ENCODE measurements at regions not wholly inside any gene's neighbourhood (a gene's known extent, or its start where the extent isn't known, plus 50 kb on each side); places are given as distances from the start of the nearest gene placed in this dataset.
A peak's percentile ranks its signal among the peaks of the same experiment; 100 is the strongest.
"Not testable (repeated sequence)": the region's sequence is repeated elsewhere in the genome, so short reads cannot be mapped to it uniquely, and the experiment has no call there.

DNA sequence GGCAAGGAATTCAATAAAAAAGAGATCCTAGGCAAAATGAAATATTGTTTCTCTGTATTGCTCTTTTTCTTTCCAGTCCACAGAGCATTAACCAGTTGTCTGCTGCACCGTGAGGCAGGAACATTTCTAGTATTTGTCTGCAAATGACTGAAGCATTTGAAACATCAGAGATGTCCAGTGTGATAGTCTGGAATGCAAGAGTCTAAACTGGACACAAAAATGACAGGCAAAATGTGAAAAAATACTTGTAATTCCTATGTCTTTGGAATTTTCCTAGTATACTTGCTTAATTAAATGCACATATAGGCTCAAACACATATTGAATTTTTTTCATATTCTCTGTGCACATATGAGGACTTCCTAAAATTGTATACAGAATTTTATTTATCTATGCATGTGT, 120.5 kb upstream of the SPATS2L start:
- Histone ChIP-seq H3K27me3 (ENCODE audit: low read depth) (no peaks in the 10 kb centered on the region), H3K4me1 (peaks cover 5% of the 10 kb centered on the region), H3K9me3 (no peaks in the 10 kb centered on the region), H3K4me3 (no peak overlapping the region), H3K36me3 (replicated peaks) (no peaks in the 10 kb centered on the region)
- in situ Hi-C loops (cut with MboI; ENCODE audit: low sequenced_read_pairs), result no loop called here
- no peak for DNase-seq (ENCODE audit: low spot score in 2 of 2)

DNA sequence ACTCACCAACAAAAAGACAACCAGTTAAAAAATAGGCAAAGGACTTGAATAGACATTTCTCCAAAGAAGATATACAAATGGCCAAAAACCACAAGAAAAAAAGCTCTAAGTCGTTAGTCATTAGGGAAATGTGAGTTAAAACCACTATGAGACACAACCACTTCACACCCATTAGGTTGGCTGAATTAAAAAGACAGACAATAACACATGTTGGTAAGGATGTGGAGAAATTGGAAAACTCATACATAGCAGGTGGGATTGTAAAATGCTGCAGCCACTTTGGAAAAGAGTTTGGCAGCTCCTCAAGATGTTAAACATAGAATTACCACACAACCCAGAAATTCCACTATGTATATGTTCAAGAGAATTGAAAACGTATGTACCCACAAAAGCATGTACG, 117.6 kb upstream of the SPATS2L start:
- no peaks in the 10 kb centered on the region for H3K27me3 ChIP-seq (ENCODE audit: low read depth)
- in situ Hi-C loops (cut with MboI; ENCODE audit: low sequenced_read_pairs), result no loop called here
- DNase-seq (ENCODE audit: low spot score in 2 of 2), result no peak
- peaks cover 13% of the 10 kb centered on the region for H3K4me1 ChIP-seq
- H3K4me3 ChIP-seq, result no peak overlapping the region
- H3K9me3 ChIP-seq, result no peaks in the 10 kb centered on the region
- no peaks in the 10 kb centered on the region for H3K36me3 ChIP-seq (replicated peaks)

DNA sequence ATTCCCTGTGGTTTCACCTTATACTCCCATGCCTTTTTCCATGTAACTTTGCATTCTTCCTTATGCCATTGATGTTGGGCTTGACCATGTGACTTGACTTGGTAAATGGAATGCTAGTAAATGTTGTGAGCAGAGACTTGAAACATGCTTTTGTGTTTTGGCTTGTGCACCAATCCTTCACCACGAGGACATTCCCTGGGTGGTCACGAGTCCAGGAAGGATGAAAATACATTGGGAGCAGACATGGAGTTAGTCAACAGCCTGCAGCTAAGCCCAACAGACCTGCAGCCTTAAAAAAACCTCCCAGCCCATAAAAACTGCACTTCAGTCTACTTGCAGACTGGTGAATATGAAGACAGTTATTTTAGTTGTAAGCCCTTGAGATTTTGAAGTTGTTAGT, 116.5 kb upstream of the SPATS2L start:
- Histone ChIP-seq H3K4me1 (peaks cover 21% of the 10 kb centered on the region), H3K36me3 (replicated peaks) (no peaks in the 10 kb centered on the region), H3K4me3 (no peak overlapping the region), H3K27me3 (ENCODE audit: low read depth) (no peaks in the 10 kb centered on the region), H3K9me3 (no peaks in the 10 kb centered on the region)
- DNase-seq (ENCODE audit: low spot score in 2 of 2), result no peak
- in situ Hi-C loops (cut with MboI; ENCODE audit: low sequenced_read_pairs), result no loop called here

DNA sequence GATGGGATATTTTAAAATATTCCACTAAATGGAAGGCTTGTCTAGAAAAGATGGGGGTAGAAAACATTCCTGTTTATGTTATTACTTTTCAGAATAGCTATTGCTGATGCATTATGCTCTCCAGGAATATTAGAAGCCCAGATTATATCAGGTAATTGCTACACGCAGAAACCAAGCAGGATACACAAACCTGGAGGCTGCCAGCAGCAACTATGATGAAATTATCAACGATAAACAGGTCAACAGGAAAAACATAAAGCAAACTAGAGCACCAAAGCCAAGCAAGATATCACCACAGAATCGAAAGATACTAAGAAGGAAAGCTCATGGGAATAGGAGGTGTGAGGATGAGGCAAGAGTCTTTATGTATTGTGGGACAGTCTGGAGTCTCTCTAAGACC, 113.2 kb upstream of the SPATS2L start:
- DNase-seq (ENCODE audit: low spot score in 2 of 2), result no peak
- Histone ChIP-seq H3K27me3 (ENCODE audit: low read depth) (no peaks in the 10 kb centered on the region), H3K4me3 (no peak overlapping the region), H3K36me3 (replicated peaks) (no peaks in the 10 kb centered on the region), H3K9me3 (no peaks in the 10 kb centered on the region), H3K4me1 (peaks cover 16% of the 10 kb centered on the region)
- in situ Hi-C loops (cut with MboI; ENCODE audit: low sequenced_read_pairs), result no loop called here

DNA sequence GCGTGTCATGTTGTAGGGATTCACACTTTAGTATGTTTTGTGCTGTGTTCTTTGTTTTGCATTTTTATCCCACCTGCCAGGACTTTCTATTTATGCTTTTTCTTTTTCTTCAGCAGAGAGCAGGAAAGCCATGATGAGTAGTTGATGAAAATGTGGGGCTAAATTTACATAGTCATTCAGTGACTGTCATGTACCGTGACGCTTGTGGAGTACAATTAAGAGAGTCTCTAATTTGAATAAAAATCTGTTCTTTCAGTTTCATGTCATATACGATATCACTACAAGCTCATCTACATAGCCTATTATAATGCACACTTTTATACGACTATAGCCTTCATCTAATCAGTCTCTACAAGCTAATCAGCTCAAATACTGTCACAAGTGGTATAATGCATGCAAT, 112.7 kb upstream of the SPATS2L start:
- no peaks in the 10 kb centered on the region for H3K27me3 ChIP-seq (ENCODE audit: low read depth)
- H3K4me3 ChIP-seq, result no peak overlapping the region
- DNase-seq (ENCODE audit: low spot score in 2 of 2), result peak in 1 of 2 experiments; percentile 40
- H3K36me3 ChIP-seq (replicated peaks), result no peaks in the 10 kb centered on the region
- in situ Hi-C loops (cut with MboI; ENCODE audit: low sequenced_read_pairs), result no loop called here
- H3K4me1 ChIP-seq, result peaks cover 16% of the 10 kb centered on the region
- H3K9me3 ChIP-seq, result no peaks in the 10 kb centered on the region

DNA sequence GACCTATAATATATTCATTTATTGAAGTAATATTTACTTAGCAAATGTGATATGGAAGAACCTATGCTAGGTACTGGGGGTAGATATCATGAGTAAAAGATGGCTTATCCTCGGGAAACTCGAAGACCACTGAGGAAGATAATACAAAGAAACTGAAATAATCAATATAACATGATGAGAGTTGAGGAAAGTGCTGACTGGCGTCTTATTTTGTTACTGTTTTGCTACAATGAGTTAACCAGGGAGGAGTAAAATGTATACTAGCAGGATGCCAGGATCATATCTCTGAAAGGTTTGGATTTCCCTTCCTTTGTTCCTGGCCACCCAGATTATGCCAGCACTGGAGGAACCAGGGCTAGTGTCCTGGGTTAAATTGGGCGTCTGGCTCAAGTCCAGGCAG, 111.7 kb upstream of the SPATS2L start:
- peaks cover 16% of the 10 kb centered on the region for H3K4me1 ChIP-seq
- no peak overlapping the region for H3K4me3 ChIP-seq
- in situ Hi-C loops (cut with MboI; ENCODE audit: low sequenced_read_pairs), result no loop called here
- no peaks in the 10 kb centered on the region for H3K36me3 ChIP-seq (replicated peaks)
- no peak for DNase-seq (ENCODE audit: low spot score in 2 of 2)
- no peaks in the 10 kb centered on the region for H3K27me3 ChIP-seq (ENCODE audit: low read depth)
- no peaks in the 10 kb centered on the region for H3K9me3 ChIP-seq

DNA sequence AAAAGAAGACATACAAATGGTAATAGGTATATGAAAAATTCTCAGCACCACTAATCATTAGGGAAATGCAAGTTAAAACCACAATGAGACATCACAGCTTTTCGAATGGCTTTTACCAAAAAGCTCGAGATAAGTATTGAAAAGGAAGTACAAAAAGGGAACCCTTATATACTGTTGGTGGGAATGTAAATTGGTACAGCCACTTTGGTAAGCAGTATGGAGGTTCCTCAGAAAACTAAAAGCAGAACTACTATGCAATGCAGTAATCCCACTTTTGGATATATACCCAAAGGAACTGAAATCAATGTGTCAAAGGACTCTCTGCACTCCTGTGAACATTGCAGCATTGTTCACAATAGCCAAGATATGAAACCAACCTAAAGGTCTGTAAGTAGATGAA, 107.5 kb upstream of the SPATS2L start:
- no peaks in the 10 kb centered on the region for H3K36me3 ChIP-seq (replicated peaks)
- no peak overlapping the region for H3K4me3 ChIP-seq
- peaks cover 7% of the 10 kb centered on the region for H3K4me1 ChIP-seq
- H3K9me3 ChIP-seq, result no peaks in the 10 kb centered on the region
- H3K27me3 ChIP-seq (ENCODE audit: low read depth), result no peaks in the 10 kb centered on the region
- in situ Hi-C loops (cut with MboI; ENCODE audit: low sequenced_read_pairs), result no loop called here
- no peak for DNase-seq (ENCODE audit: low spot score in 2 of 2)

DNA sequence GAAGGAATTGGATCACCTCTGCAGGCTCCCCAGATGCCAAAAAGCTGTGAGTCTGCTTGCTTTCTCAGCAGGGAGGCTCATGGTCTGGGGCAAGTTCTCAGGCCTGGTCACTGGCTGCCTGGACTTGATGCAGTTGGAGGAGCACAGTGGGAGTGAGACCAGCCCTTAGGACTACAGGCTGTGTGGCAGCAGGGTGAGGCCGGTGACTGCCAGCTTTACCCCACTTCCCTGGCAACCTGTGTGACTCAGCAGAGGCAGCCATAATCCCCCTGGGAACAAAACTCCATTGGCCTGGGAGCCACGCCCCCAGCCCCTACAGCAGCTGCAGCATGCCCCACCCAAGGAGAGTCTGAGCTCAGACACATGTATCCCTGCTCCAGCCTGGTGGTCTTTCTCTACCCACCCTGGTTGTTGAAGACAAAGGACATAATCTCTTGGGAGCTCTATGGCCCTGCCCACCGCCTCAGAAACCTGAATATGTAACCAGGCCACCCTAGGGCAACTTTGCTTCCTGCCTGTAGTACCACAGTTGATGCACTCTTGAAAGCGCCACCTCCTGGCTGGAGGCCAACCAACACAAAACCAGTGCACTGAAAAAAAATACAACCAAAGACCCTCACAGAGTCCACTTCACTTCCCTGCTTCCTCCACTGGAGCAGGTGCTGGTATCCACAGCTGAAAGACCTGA, 106.8 kb upstream of the SPATS2L start:
- Histone ChIP-seq H3K4me1 (no peaks in the 10 kb centered on the region), H3K4me3 (no peak overlapping the region), H3K27me3 (ENCODE audit: low read depth) (no peaks in the 10 kb centered on the region), H3K36me3 (replicated peaks) (no peaks in the 10 kb centered on the region), H3K9me3 (no peaks in the 10 kb centered on the region)
- DNase-seq (ENCODE audit: low spot score in 2 of 2), result peak in 1 of 2 experiments; percentile 41
- in situ Hi-C loops (cut with MboI; ENCODE audit: low sequenced_read_pairs), result no loop called here

DNA sequence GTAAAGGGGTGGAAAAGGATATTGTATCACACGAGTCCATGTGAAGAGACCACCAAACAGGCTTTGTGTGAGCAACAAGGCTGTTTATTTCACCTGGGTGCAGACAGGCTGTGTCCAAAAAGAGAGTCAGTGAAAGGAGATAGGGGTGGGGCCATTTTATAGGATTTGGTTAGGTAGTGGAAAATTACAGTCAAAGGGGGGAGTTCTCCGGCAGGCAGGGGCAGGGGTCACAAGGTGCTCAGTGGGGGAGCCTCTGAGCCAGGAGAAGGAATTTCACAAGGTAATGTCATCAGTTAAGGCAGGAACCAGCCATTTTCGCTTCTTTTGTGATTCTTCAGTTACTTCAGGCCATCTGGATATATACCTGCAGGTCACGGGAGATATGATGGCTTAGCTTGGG, 104.7 kb upstream of the SPATS2L start:
- DNase-seq (ENCODE audit: low spot score in 2 of 2); H3K4me1 ChIP-seq; H3K36me3 ChIP-seq (replicated peaks); H3K4me3 ChIP-seq; H3K9me3 ChIP-seq; in situ Hi-C loops (cut with MboI; ENCODE audit: low sequenced_read_pairs); H3K27me3 ChIP-seq (ENCODE audit: low read depth): not testable (repeated sequence)

DNA sequence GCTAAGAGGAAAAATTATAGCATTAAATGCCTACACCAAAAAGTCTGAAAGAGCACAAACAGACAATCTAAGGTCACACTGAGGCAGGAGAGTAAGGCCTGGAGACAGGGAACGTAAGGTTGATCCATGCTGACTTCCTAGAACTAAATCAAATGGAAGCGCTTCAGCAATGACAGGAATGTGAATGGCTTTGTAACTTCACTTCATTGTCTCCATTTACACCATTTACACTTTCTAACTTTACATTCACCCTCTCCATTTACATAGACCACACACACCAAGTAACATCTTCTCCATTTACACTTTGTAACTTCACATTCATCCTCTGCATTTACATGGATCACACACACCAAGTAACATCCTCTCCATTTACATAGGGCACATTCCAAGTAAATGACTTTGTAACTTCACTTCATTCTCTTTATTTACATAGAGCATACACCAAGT, 103.1 kb upstream of the SPATS2L start:
- Histone ChIP-seq H3K36me3 (replicated peaks) (no peaks in the 10 kb centered on the region), H3K4me1 (no peaks in the 10 kb centered on the region), H3K9me3 (no peaks in the 10 kb centered on the region), H3K27me3 (ENCODE audit: low read depth) (no peaks in the 10 kb centered on the region), H3K4me3 (no peak overlapping the region)
- no peak for DNase-seq (ENCODE audit: low spot score in 2 of 2)
- in situ Hi-C loops (cut with MboI; ENCODE audit: low sequenced_read_pairs), result no loop called here

DNA sequence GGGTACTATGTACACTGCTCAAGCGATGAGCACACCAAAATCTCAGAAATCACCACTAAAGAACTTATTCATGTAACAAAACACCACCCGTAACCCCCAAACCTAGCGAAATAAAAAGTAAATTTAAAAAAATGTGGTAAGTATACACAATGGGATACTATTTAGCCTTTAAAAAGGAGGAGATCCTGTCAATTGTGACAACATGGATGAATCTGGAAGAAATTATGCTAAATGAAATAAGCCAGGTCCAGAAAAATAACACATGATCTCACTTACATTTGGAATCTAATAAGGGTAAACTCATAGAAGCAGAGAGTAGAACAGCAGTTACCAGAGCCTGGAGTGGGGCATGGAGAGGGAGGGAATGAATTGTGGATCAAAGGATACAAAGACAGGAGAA, 98.5 kb upstream of the SPATS2L start:
- no peak for DNase-seq (ENCODE audit: low spot score in 2 of 2)
- no peak overlapping the region for H3K4me3 ChIP-seq
- no peaks in the 10 kb centered on the region for H3K36me3 ChIP-seq (replicated peaks)
- H3K27me3 ChIP-seq (ENCODE audit: low read depth), result peaks cover 13% of the 10 kb centered on the region
- H3K4me1 ChIP-seq, result no peaks in the 10 kb centered on the region
- no peaks in the 10 kb centered on the region for H3K9me3 ChIP-seq
- in situ Hi-C loops (cut with MboI; ENCODE audit: low sequenced_read_pairs), result no loop called here

DNA sequence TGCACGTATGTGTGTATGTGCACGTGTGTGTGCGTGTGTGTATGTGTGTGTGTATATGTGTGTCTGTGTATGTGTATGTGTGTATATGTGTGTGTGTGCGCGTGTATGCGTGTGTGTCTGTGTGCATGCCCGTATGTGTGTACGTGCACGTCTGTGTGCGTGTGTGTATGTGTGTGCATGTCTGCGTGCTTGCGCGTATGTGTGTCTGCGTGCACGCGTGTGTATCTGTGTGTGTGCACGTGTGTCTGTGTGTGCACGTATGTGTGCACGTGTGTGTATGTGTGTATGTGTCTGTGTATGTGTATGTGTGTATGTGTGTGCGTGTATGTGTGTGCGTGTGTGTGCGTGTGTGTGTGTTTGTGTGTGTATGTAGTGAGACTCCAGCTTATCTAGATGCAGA, 97.5 kb upstream of the SPATS2L start:
- DNase-seq (ENCODE audit: low spot score in 2 of 2), result no peak
- Histone ChIP-seq H3K9me3 (no peaks in the 10 kb centered on the region), H3K36me3 (replicated peaks) (no peaks in the 10 kb centered on the region), H3K27me3 (ENCODE audit: low read depth) (peaks cover 15% of the 10 kb centered on the region), H3K4me1 (no peaks in the 10 kb centered on the region), H3K4me3 (no peak overlapping the region)
- in situ Hi-C loops (cut with MboI; ENCODE audit: low sequenced_read_pairs), result no loop called here

DNA sequence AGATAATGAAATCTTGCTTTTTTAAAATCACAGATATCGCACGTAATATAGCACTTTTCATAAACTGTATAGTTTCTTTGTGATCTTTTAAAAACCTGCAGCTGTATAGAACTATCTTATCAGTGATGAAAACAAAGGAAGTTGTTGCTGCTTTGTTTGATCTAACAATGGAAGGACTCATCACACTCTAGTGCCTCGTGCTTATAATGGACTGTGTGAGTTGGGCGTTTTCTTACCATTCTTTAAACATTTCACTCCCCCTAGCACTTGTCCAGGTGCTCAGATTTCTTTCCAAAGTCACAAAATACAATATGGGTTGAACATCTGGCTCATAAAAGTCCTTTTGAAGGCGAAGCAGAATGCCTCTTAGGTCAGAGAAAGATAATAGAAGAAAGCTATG, 94.8 kb upstream of the SPATS2L start:
- H3K36me3 ChIP-seq (replicated peaks), result no peaks in the 10 kb centered on the region
- no peaks in the 10 kb centered on the region for H3K4me1 ChIP-seq
- H3K4me3 ChIP-seq, result no peak overlapping the region
- H3K27me3 ChIP-seq (ENCODE audit: low read depth), result peaks cover 15% of the 10 kb centered on the region
- no peak for DNase-seq (ENCODE audit: low spot score in 2 of 2)
- H3K9me3 ChIP-seq, result no peaks in the 10 kb centered on the region
- in situ Hi-C loops (cut with MboI; ENCODE audit: low sequenced_read_pairs), result no loop called here

DNA sequence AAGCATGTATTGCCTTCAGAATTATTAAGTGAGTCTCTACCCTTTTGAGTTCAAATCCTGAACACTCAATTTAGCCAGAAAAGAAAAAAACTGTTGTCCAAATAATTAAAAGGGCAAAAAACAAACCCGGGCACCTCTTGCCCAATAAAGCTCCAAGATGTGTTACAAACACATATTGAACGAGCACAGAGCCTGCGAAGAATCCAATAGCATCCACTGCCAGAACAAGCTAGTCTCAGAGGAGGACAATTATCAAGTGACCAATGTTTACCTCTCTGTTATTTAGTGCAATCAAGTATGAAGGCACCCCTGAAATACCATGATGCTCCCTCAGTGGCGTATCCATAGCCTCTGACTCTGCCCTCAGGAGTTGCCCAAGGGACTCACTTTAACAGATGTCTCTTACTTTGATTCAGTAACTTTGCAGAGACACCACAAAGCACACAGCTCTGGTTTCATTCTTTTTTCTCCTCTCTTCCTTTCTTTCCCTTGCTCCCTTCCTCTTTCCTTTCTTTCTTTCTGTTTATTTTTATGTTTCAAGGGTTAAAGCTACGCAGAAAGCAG, 93.5 kb upstream of the SPATS2L start:
- H3K9me3 ChIP-seq, result no peaks in the 10 kb centered on the region

DNA sequence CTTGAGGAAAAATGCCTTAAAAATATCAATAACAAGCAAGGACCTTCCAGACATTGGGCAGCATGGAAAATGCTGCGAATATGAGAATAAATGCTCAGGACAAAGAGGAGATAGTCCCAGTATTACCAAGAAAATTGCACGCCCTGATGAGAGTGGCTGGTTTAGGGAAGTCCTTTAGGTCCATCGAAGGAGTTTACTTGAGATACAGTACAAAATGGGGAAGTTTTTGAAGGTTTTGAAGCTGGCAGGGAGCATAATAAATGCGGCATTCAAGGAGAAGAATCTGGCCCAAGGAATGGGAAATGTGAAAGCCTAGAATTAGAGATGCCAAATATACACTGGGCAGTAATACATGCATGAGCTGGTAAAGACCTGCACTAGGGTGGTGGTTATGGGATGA, 90.2 kb upstream of the SPATS2L start:
- H3K27me3 ChIP-seq (ENCODE audit: low read depth), result peaks cover 14% of the 10 kb centered on the region
- in situ Hi-C loops (cut with MboI; ENCODE audit: low sequenced_read_pairs), result no loop called here
- H3K4me3 ChIP-seq, result no peak overlapping the region
- no peaks in the 10 kb centered on the region for H3K36me3 ChIP-seq (replicated peaks)
- no peaks in the 10 kb centered on the region for H3K9me3 ChIP-seq
- no peak for DNase-seq (ENCODE audit: low spot score in 2 of 2)
- no peaks in the 10 kb centered on the region for H3K4me1 ChIP-seq

More for the DNA sequence above, 93.5 kb upstream of the SPATS2L start:
- in situ Hi-C loops (cut with MboI; ENCODE audit: low sequenced_read_pairs), result no loop called here
- no peak for DNase-seq (ENCODE audit: low spot score in 2 of 2)
- H3K4me1 ChIP-seq, result no peaks in the 10 kb centered on the region
- peaks cover 15% of the 10 kb centered on the region for H3K27me3 ChIP-seq (ENCODE audit: low read depth)
- no peaks in the 10 kb centered on the region for H3K36me3 ChIP-seq (replicated peaks)
- no peak overlapping the region for H3K4me3 ChIP-seq

All from HAP-1 (cell line).